Uterus (tissue), 2 donors: ENCODE measurements at regions not wholly inside any gene's neighbourhood (a gene's known extent, or its start where the extent isn't known, plus 50 kb on each side); places are given as distances from the start of the nearest gene placed in this dataset.

Experiments
- CTCF ChIP-seq, 4 experiments: fragments of 200-600 bp in 2 of 4; fragments of 450-650 bp in 2 of 4; sonication (generic) in 2 of 4; IDR thresholded peaks; one replicate each; pipeline ENCODE4 v1.5.1; 2016 to 2019; ENCODE audit warnings: antibody characterized with exemption in 4 of 4, mild to moderate bottlenecking in 2 of 4, moderate library complexity in 1 of 4
- POLR2A ChIP-seq, 2 donors: fragments of 450-650 bp; IDR thresholded peaks; one replicate each; pipeline ENCODE4 v1.6.1; 2016; ENCODE audit warnings: antibody characterized with exemption in 2 of 2, mild to moderate bottlenecking in 1 of 2, moderate library complexity in 1 of 2

GRCh38 chr2:120549841-120550240, 185.8 kb upstream of the GLI2 start:
- no peak for TF ChIP-seq CTCF (IDR thresholded peaks at IDR 0.05)
- TF ChIP-seq POLR2A (IDR thresholded peaks at IDR 0.05): no peak
